GM12874 (cell line): ENCODE measurements at regions not wholly inside any gene's neighbourhood (a gene's known extent, or its start where the extent isn't known, plus 50 kb on each side); places are given as distances from the start of the nearest gene placed in this dataset.

Source experiments
- CTCF ChIP-seq: IDR thresholded peaks from 2 replicates; pipeline ENCODE4 v1.5.1; 2011; ENCODE audit warnings: low read depth, mild to moderate bottlenecking, control low read depth, low read length, moderate library complexity; ENCODE audit not compliant: insufficient read depth

- no peak for TF ChIP-seq CTCF
Observed at GRCh38 chr1:63264161-63264560, 58.2 kb upstream of the FOXD3 start.

GRCh38 chr1:63266857-63267256 lies 55.5 kb upstream of the FOXD3 start:
- no peak for TF ChIP-seq CTCF

GRCh38 chr1:63268876-63269275 lies 53.5 kb upstream of the FOXD3 start:
- no peak for TF ChIP-seq CTCF

GRCh38 chr1:63269571-63269970 lies 52.8 kb upstream of the FOXD3 start:
- TF ChIP-seq CTCF, result no peak
